Gastrocnemius medialis (tissue), 4 donors: ENCODE measurements at regions not wholly inside any gene's neighbourhood (a gene's known extent, or its start where the extent isn't known, plus 50 kb on each side); places are given as distances from the start of the nearest gene placed in this dataset.
"Not testable (repeated sequence)": the region's sequence is repeated elsewhere in the genome, so short reads cannot be mapped to it uniquely, and the experiment has no call there.

ENCODE experiments used
- ATAC-seq, 2 donors: fragments of 150-250 bp; one replicate each; pipeline ENCODE4 v1.9.1; 2016
- DNase-seq, 2 donors: peaks; one replicate each; pipeline ENCODE4 v3.0.0-alpha.2; 2019
- H3K27ac ChIP-seq, 4 donors: fragments of 200-600 bp; sonication (generic); 1 replicate in 1 of 4; 2 replicates in 3 of 4; pipeline ENCODE4 v1.5.1; 2016 to 2018; ENCODE audit warnings: mild to moderate bottlenecking in 2 of 4, moderate library complexity in 1 of 4
- H3K27me3 ChIP-seq, 3 donors: fragments of 200-600 bp; sonication (generic) in 2 of 3; 1 replicate in 1 of 3; 2 replicates in 2 of 3; pipeline versions ENCODE4 v1.5.1 to v1.6.0; 2016 to 2019; ENCODE audit warnings: mild to moderate bottlenecking in 1 of 3, moderate library complexity in 1 of 3
- H3K36me3 ChIP-seq, 2 donors: fragments of 200-600 bp; sonication (generic) in 1 of 2; one replicate each; pipeline ENCODE4 v1.5.1; 2017 to 2018
- H3K4me1 ChIP-seq, 2 donors: fragments of 200-600 bp; sonication (generic) in 1 of 2; one replicate each; pipeline ENCODE4 v1.5.1; 2016 to 2017; ENCODE audit warnings: mild to moderate bottlenecking in 2 of 2
- H3K4me3 ChIP-seq, 4 donors: fragments of 200-600 bp; sonication (generic) in 3 of 4; 1 replicate in 1 of 4; 2 replicates in 3 of 4; pipeline ENCODE4 v1.5.1; 2016 to 2019; ENCODE audit warnings: mild to moderate bottlenecking in 2 of 4
- H3K9me3 ChIP-seq, 3 donors: fragments of 200-600 bp; sonication (generic) in 2 of 3; 1 replicate in 1 of 3; 2 replicates in 2 of 3; pipeline ENCODE4 v1.5.1; 2016 to 2019
- POLR2A ChIP-seq, 2 donors: fragments of 450-650 bp; IDR thresholded peaks; one replicate each; pipeline ENCODE4 v1.6.1; 2017; ENCODE audit warnings: antibody characterized with exemption in 2 of 2, mild to moderate bottlenecking in 2 of 2, moderate library complexity in 2 of 2
- in situ Hi-C, 4 donors: fragments of 200-750 bp; cut with MboI; loops; one replicate each; pipeline versions ENCODE4 v1.15.0 to v1.8.0; 2017; ENCODE audit warnings: low sequenced_read_pairs in 4 of 4
- intact Hi-C: fragments of 100-400 bp; cut with DNase I; formaldehyde crosslinking; loops from one replicate; pipeline ENCODE4 v1.15.1; 2023; ENCODE audit warnings: low total_unique reads
- TF ChIP-seq, protein P1 (sequence below), 5 experiments: fragments of 450-650 bp in 3 of 5; fragments of 200-600 bp in 2 of 5; sonication (generic) in 2 of 5; IDR thresholded peaks in 4 of 5; conservative IDR thresholded peaks in 1 of 5; 1 replicate in 4 of 5; 2 replicates in 1 of 5; pipeline ENCODE4 v1.5.1; 2016 to 2019; ENCODE audit warnings: antibody characterized with exemption in 5 of 5, mild to moderate bottlenecking in 3 of 5, moderate library complexity in 3 of 5

DNA sequence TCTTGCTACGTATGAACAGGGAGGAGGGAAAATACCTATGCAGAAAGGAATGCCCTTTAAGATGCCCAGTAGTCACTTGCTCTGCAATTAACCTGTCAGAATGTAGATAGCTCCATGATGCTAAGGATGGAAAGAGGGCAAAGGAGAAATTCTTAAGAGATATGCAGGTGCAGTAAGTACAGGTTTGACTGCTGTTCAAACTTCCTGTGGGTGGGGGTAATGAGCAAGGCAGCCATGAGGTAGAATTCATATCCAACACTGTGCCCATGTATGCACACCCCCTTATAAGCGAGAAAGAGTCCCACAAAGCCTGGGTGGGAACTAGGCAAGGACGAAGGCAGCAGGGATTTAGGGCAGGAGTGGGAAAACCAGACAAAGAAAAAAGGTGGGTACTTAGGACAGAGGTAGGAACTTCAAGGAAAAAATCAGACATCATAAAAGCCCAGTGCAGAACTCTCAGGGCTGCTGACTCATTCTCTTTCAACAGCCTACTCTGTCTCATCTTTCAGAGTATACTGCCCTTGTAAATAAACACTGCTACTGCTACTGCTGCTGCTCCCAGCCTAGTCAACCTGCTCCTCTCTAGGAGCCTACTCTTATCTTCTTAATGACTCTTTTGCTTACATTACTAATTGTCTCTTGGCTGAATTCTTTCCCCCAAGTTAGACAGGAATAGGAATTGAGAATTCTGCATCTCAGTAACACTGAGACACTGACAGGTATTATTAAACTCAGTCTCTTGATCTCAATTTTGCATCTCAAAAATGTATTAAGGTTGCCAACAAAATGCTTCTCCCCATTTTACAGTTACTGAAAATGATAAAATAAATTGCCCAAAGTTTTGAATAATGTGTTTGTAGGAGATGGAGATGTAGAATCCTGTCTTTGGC lies 189.0 kb downstream of the PTH2R start:
- H3K4me1 ChIP-seq: no peaks in the 10 kb centered on the region
- in situ Hi-C loops: no loop called here
- no peaks in the 10 kb centered on the region for H3K27me3 ChIP-seq
- H3K36me3 ChIP-seq: no peaks in the 10 kb centered on the region
- no peak overlapping the region for H3K4me3 ChIP-seq
- no peaks in the 10 kb centered on the region for H3K9me3 ChIP-seq
- ATAC-seq (no peak), DNase-seq (no peak)
- TF ChIP-seq, protein P1, sequence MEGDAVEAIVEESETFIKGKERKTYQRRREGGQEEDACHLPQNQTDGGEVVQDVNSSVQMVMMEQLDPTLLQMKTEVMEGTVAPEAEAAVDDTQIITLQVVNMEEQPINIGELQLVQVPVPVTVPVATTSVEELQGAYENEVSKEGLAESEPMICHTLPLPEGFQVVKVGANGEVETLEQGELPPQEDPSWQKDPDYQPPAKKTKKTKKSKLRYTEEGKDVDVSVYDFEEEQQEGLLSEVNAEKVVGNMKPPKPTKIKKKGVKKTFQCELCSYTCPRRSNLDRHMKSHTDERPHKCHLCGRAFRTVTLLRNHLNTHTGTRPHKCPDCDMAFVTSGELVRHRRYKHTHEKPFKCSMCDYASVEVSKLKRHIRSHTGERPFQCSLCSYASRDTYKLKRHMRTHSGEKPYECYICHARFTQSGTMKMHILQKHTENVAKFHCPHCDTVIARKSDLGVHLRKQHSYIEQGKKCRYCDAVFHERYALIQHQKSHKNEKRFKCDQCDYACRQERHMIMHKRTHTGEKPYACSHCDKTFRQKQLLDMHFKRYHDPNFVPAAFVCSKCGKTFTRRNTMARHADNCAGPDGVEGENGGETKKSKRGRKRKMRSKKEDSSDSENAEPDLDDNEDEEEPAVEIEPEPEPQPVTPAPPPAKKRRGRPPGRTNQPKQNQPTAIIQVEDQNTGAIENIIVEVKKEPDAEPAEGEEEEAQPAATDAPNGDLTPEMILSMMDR (IDR thresholded peaks at IDR 0.05 in 4 of 5, conservative IDR thresholded peaks at IDR 0.05 in 1 of 5): no peak
- no peak overlapping the region for H3K27ac ChIP-seq
- intact Hi-C loops: no loop called here

DNA sequence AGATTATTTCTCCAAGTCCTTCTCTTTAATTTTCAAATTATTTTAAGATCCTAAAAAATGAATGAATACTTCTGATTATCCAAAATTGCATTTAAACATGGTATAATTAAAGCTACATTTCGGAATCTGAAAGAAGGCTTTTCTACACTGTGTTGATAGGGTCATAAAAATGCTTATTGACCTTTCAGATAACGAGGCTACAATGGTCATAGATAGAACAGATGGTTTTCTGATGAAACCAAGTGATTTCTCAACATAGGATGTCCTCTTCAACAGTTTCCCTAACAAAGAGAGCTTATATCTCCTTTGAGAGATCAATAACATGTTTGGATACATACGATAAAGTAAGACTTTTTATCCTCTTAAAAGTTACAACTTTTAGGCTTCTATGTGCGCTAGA lies 201.1 kb downstream of the PTH2R start:
- intact Hi-C loops: no loop called here
- Histone ChIP-seq H3K36me3 (no peaks in the 10 kb centered on the region), H3K4me3 (no peak overlapping the region), H3K27me3 (no peaks in the 10 kb centered on the region), H3K27ac (no peak overlapping the region), H3K9me3 (no peaks in the 10 kb centered on the region), H3K4me1 (no peaks in the 10 kb centered on the region)
- no peak for TF ChIP-seq POLR2A (IDR thresholded peaks at IDR 0.05)
- TF ChIP-seq, protein P1 (IDR thresholded peaks at IDR 0.05 in 4 of 5, conservative IDR thresholded peaks at IDR 0.05 in 1 of 5): no peak
- DNase-seq (no peak), ATAC-seq (no peak)
- in situ Hi-C loops: no loop called here

- Histone ChIP-seq H3K27ac (no peak overlapping the region), H3K27me3 (no peaks in the 10 kb centered on the region), H3K36me3 (no peaks in the 10 kb centered on the region), H3K4me3 (no peak overlapping the region), H3K4me1 (no peaks in the 10 kb centered on the region), H3K9me3 (no peaks in the 10 kb centered on the region)
- intact Hi-C loops: no loop called here
- TF ChIP-seq, protein P1 (IDR thresholded peaks at IDR 0.05 in 4 of 5, conservative IDR thresholded peaks at IDR 0.05 in 1 of 5): no peak
- no peak for TF ChIP-seq POLR2A (IDR thresholded peaks at IDR 0.05)
- in situ Hi-C loops: no loop called here
- no peak for DNase-seq
- no peak for ATAC-seq
Observed at GRCh38 chr2:208608122-208608835, 201.7 kb downstream of the PTH2R start.

- Histone ChIP-seq H3K4me1 (no peaks in the 10 kb centered on the region), H3K27ac (no peak overlapping the region), H3K36me3 (no peaks in the 10 kb centered on the region), H3K9me3 (no peaks in the 10 kb centered on the region), H3K27me3 (no peaks in the 10 kb centered on the region), H3K4me3 (no peak overlapping the region)
- intact Hi-C loops: no loop called here
- in situ Hi-C loops: no loop called here
- DNase-seq (no peak), ATAC-seq (no peak)
- no peak for TF ChIP-seq POLR2A (IDR thresholded peaks at IDR 0.05)
- TF ChIP-seq, protein P1 (IDR thresholded peaks at IDR 0.05 in 4 of 5, conservative IDR thresholded peaks at IDR 0.05 in 1 of 5): no peak
Observed at GRCh38 chr2:208609166-208609804, 202.7 kb downstream of the PTH2R start.

DNA sequence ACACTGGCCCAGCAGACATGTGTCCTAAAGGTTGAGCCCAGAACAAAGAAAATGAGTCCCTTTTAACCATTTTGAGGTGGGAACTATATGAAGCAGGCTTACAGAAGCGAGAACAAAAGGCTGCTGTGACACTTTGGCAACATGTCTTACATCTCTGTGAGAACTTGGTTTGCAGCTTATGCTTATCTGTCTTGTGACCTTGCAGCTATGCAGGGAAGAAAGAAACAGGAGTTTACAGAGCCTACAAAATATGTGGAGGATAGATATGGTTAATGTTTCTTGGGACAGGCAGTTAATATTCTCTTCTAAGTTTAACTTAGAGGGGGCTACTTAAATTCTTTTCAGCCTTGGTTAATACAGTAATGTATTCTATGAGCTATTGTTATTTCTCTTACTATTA lies 209.1 kb downstream of the PTH2R start:
- DNase-seq, H3K36me3 ChIP-seq, H3K27ac ChIP-seq, H3K4me1 ChIP-seq, H3K4me3 ChIP-seq, in situ Hi-C loops, intact Hi-C loops, H3K27me3 ChIP-seq, H3K9me3 ChIP-seq, ATAC-seq: not testable (repeated sequence)
